GM19238 (cell line): ENCODE measurements at regions not wholly inside any gene's neighbourhood (a gene's known extent, or its start where the extent isn't known, plus 50 kb on each side); places are given as distances from the start of the nearest gene placed in this dataset.
"Not testable (repeated sequence)": the region's sequence is repeated elsewhere in the genome, so short reads cannot be mapped to it uniquely, and the experiment has no call there.

Experiments used
- DNase-seq: peaks from one replicate; pipeline ENCODE4 v3.0.0; 2011; ENCODE audit warnings: low spot score; ENCODE audit not compliant: insufficient read length

GRCh38 chr4:188282471-188283232 is 143.4 kb downstream of the TRIML1 start:
- DNase-seq = no peak

DNA sequence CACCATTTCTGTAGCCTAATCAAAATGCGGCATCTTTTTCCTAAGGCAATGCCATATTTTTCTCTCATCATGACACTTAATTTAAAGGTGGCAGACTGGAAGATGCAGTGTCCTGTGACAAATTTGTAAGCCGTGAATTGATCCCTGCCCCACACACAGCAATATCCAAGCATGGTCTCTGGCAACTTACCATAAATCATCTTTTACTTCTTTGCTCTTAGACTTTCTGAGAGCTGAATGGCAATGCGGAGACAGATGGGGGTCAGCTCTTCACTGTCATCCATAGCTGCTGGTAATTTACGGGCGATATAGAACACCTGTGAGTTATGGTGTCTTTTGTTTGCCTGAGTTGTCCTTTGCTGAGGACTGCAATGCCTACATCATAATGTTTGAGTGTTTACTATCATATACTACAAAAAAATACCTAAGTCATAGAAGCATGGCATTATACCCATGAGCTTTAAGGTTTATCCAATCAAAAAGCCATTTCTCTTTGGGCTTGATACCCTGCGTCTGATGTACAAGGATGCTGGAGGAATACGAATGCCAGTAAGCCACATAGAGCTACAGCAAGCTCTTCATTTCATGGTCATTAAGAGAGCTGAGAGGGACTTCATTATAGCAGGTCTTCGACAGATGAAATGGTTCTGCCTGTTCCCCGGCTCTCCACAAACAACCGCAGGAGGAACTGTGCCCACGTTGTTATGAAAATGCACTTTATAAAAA is 148.1 kb downstream of the TRIML1 start:
- no peak for DNase-seq

GRCh38 chr4:188289531-188290125 is 150.4 kb downstream of the TRIML1 start:
- no peak for DNase-seq

DNA sequence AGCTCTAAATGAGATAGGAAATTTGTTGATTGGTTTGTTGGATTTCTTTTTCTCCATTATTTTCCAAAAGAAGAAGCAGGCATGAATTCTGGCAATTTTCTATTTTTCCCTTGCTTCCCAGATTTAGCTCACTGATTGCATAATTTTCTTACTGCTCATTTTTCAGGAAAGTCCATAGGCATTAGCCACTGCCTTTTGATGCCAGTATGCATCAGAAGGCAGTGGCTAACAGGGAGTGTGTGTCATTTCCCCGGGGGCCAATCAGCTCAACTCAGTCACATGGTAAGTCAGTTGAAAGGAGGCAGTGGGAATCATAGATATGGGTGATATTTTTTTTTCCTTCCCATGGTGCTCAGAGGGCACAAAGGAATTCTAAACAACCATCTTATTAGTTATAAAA is 156.7 kb downstream of the TRIML1 start:
- no peak for DNase-seq

- DNase-seq = no peak
Measured at GRCh38 chr4:188296331-188296730, 157.1 kb downstream of the TRIML1 start.

DNA sequence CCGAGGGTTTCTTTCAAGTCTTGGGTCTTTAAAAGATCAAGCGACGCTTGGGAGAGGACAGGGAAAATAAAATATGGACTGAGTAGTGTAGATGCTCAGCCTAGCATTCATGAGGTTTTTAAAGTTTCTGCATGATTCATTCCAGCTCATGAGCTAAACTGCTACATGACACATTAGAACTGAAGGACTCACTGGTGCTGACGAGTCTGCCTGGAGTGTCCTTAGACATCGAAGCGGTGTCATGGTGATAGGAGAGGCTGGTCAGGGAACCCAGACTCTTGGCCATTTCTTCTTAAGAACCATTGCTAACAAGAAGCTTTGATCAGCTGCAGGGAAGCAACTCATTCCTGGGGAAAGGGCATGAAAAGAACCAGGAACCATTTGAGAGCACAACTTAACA is 158.6 kb downstream of the TRIML1 start:
- DNase-seq = no peak

- no peak for DNase-seq
Measured at GRCh38 chr4:188299161-188299560, 159.9 kb downstream of the TRIML1 start.

- no peak for DNase-seq
Measured at GRCh38 chr4:188300385-188300784, 161.1 kb downstream of the TRIML1 start.

- no peak for DNase-seq
Measured at GRCh38 chr4:188305690-188306089, 166.4 kb downstream of the TRIML1 start.

DNA sequence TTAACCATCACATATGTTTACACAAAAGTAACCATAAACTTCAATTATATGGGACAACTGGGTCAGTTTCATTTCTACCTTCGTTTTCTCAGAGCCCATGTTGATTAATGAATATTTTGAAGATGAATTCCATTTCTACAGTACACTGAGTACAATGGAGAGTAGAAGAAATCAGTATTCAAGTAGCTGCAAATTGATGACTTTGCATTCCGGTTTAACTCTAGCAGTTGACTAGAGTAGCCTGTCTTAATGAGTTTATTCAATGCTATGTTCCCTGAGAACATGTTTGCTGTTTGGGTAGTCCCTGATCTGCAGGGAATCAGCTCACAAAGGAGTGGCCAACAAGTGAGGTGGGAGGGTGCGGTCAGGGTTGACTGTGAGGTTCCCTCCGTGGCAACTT is 168.3 kb downstream of the TRIML1 start:
- DNase-seq = no peak

- DNase-seq = no peak
Measured at GRCh38 chr4:188308142-188308541, 168.9 kb downstream of the TRIML1 start.

DNA sequence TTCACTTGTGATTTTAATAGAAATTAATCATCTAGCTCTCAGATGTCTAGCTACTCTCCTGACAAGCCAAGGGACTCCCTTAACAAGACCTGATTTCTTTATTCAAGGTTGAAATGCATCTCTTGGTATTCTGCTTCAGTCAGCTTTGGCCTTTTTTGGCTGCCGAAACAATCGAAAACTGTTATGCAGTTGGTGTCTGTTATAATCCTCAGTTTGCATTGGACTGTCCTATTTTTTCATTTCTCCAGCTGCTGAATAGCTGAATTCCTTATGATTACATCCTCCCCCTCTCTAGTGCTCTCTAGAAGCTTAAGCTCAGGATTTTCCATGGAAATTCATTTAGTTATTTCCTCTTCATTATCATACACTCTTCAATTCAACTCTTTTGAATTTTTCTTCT is 177.2 kb downstream of the TRIML1 start:
- DNase-seq = no peak

GRCh38 chr4:188328966-188329365 is 189.7 kb downstream of the TRIML1 start:
- no peak for DNase-seq

DNA sequence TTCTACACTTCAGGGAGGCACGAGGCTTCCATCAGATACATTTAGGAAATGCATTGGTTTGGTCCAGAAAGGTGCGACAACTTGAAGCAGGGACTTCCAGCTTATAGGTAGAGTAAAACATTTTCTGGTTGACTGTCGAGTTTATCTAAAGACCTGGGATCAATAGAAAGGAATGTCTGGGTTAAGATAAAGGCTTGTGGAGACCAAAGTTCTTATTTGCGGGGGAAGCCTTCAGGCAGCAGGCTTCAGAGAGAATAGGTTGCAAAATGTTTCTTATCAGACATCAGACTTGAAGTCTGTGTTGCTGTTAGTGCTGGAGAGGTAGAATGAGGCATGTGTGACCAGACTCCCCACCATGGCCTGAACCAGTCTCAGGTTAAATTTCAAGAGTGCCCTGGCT is 190.3 kb downstream of the TRIML1 start:
- no peak for DNase-seq

DNA sequence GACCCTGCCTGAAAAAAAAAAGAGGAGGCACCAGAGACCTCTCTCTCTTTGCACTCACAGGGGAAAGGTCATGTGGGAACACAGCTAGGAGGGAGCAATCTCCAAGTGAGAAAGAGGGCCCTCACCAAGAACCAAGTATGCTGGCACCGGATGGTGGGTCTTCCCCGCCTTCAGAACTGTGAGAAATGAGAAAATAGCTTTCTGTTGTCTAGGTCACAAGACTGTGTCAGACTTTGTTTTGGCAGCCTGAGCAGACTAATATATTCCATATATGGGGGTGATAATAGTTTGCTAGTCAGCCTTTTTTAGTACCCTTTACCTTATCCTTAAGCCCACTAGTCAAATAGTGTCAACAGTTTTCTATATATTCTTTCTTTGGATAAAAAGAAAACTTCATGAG is 193.0 kb downstream of the TRIML1 start:
- no peak for DNase-seq

DNA sequence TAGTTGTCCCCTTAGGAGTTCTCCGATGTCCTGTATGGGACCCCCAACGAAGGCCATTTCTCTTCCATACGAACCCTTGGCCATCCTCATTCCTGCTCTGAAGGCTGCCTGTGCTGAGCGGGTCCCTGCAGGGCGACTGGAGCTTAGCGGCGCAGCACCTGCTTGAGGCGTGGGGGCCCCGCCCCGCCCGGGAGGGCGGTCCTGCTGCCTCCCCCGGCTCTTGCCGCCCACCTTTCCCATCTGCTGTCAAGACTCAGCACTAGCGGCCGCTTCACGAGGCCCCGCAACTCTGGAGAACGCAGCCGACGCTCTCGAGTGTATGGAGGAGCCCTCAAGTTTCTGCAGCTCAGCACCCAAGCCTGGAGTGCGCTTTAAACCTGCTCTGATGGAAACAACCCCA is 197.7 kb downstream of the TRIML1 start:
- DNase-seq = no peak

- no peak for DNase-seq
Measured at GRCh38 chr4:188341428-188341827, 202.2 kb downstream of the TRIML1 start.

- DNase-seq = no peak
Measured at GRCh38 chr4:188346171-188346809, 207.0 kb downstream of the TRIML1 start.

DNA sequence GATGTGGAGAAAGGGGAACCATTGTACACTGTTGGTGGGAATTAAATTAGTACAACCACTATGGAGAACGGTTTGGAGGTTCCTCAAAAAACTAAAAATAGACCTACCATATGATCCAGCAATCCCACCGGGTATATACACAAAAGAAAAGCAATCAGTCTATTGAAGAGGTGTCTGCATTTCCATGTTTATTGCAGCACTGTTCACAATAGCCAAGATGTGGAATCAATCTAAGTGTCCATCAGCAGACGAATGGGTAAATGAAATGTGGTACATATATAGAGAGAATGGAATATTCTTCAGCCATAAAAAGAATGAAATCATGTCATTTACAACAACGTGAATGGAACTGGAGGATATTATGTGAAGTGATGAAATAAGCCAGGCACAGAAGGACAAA is 208.1 kb downstream of the TRIML1 start:
- no peak for DNase-seq

DNA sequence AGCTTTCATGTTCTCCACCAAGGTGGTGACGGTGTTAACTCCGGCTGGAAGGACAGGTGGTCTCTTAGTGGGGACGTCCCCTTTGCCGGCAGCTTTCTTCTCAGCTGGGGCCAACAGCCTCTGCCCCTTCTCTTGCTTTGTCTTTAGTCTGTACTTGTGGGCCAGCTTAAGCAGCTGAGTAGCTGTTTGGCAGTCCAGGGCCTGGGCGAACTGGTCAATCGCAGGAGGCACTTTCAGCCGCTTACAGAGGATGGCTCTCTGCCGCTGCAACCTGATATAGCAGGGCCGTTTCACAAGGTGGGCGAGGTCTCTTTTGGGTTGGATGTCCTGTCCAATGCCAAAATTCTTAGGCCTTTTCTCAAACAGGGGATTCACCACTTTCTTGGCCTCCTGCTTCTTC is 210.3 kb downstream of the TRIML1 start:
- not testable (repeated sequence) for DNase-seq

- no peak for DNase-seq
Measured at GRCh38 chr4:188363196-188363595, 224.0 kb downstream of the TRIML1 start.

DNA sequence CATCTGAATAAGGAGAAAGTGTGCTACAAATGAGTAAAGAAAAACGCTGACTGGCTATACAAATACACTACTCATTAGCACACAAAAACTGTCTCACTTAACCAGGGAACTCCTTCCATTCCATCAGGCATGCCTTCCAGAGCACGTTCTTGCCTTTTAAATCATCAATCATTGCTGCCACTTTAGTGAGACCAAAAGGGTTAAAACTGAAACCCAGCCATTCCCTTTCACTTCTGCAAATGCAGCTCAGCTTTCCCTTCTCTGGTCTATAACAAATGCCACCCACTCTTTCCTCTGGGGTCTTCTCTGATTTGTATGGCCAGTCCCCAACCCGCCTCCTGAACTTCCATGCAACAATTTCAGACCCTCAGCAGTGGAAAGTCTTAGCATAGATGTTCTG is 231.5 kb downstream of the TRIML1 start:
- DNase-seq = no peak
